Stimulated activated CD4-positive, alpha-beta T cell treated with anti-CD3 and anti-CD28 coated beads, TNF-alpha, amount 100 ng/mL, for 24 hours (primary cell): ENCODE measurements at regions not wholly inside any gene's neighbourhood (a gene's known extent, or its start where the extent isn't known, plus 50 kb on each side); places are given as distances from the start of the nearest gene placed in this dataset.

Experiments
- DNase-seq, 3 experiments: peaks; one replicate each; pipeline ENCODE4 v3.0.0-alpha.2; 2020; ENCODE audit warnings: low read depth in 3 of 3

DNA sequence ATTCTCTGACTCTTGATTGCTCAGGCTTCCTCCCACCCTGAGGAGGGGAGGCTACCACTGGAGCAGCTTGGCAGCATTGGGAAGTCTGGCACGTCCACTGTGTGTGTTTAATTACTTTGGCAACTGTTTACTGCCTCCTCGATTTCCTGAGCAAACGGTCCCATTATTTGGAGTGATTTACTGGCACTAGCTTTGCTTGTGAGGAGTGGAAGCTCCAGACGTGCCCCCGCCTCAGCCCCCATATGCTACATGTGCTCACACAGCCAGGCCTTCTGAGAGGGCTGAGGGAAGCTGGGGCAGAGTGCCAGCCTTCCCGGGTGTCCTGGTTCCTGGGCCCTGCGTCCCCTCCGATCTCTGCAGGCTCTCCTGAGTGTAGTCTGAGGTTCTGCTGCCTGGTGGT, 306.2 kb downstream of the PTPRU start:
- no peak for DNase-seq

DNA sequence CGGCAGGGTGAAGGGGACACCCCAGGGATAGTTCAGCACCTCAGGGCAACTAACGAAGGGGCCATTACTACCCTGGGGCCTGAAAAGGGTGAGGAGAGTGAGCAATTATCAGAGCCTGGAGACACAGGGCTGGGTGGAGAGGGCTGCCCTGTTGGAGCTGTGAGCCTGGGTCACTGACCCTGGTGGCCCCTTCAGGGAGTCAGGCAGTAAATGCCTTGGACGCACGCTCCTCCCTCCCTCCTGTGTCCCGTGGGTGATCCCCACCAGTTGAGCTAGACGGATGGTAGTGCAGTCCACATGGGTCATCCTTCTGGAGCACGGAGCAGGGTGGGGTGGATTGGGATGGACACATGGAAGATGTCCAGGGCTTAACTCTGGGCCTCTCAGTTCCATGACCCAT, 305.3 kb downstream of the PTPRU start:
- no peak for DNase-seq

DNA sequence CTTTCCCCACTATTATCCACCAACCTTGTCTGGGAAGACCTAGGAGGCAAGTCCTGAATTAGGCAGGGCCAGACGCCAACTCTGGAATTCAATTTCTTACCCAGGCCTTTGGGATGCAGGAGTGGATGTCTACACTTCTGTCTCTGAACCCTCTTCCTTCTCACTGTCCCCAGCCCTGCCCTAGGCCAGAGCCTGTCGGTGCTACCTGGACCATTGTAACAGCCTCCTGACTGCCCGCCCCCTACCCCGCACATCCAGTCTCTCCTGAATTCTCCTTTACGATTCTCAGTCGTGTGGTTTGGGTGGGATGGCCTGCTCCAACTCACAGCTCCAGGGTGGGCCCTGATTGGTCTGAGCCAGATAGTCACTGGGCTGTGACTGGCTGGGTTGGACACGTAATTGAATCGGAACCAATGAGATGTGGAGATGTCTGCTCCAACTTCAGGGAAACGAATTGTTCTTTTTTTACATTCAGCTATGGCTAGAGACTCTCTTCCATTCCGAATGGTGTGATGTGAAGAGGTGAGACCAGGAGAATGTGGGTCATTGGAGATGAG, 304.6 kb downstream of the PTPRU start:
- DNase-seq = no peak

DNA sequence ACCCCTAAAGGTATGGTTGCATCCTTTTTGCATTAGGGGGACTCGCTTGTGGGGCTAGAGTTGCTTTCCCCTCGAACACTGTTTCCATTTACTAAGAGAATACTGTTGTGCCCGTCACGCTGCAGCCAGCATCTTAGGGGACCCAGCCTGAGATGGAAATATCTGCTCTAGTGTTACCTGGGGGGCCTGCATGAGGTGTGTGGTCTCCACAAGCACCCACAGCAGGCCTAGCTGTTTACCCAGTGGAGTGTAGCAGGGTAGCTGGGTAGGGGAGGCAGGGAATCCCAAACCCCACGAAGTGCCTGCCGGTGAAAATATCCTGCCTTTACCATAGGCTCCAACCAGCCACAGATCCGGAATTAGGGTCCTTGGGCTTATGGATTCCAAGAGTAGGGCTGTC, 303.6 kb downstream of the PTPRU start:
- no peak for DNase-seq

DNA sequence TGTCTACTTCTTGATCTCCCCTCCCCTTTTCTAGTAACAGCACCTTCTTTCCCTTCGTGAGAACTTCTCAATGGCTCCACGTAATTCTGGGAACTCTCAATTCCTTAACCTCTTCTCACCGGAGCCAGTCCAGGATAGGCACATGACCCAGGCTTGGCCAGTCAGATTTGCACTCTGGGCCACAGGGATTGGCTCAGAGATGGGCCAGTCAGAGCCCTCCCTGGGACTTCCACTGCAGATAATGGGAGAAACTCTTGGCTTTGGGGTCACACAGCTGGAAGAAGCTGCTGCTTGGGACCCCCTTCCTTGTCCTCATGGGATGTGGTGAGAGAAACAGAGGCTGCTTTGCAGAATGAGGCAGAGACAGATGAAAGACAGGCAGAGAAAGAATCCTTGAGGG, 302.3 kb downstream of the PTPRU start:
- no peak for DNase-seq

DNA sequence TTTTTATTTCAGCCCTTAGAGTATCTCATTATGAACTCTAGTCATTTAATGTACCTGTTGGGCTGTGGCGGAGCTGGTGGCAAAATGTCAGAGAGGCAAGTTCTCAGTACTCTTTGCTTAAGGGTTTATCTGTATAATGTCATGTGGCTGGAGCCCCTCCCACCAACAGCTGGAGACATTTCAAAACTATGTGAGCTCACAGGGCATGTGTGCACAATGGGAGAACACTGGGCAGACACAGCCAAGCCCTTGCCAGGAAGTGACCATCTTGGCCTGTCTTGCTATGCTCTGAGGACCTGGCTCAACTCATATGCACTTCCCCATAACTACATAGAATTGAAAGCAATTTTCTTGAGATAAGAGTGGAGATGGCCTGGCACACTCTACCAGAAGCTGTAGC, 296.4 kb downstream of the PTPRU start:
- DNase-seq = no peak

DNA sequence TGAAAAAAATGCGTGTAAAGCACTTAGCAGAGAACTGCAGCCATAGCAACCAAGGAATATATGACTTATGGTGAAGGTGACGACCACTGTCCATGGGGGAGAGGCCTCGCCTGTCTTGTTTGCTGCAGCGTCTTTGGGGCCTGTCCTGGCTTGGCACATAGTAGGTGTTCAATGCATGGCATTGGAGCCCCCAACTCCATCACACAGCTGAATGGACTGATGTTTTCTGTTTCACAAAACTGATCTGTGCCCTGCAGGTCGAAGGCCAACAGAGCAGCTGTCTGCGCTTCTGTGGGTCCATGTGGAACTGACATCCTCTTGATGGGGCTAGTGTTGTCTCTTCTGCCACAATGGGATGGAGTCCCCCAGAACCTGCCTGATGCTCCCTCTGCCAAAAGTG, 296.0 kb downstream of the PTPRU start:
- DNase-seq = no peak

DNA sequence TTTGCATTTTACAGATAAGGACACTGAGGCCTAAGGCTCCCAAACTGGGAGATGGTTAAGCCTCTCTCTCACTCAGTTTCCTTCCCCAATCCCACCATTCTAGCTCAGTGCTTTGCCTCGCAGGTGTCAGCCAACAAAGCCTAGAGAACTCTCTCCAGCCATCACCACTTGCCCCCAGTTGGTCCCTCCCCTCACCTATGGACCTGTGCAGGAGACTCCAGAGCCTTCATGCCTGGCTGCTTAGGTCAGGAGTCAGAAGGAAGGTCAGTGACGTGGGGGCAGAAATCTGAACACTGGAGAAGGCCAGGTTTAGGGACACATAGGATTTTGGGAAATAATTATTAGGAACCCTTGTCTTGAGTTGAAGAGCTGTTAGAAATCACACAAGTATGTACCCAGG, 295.3 kb downstream of the PTPRU start:
- DNase-seq = no peak

DNA sequence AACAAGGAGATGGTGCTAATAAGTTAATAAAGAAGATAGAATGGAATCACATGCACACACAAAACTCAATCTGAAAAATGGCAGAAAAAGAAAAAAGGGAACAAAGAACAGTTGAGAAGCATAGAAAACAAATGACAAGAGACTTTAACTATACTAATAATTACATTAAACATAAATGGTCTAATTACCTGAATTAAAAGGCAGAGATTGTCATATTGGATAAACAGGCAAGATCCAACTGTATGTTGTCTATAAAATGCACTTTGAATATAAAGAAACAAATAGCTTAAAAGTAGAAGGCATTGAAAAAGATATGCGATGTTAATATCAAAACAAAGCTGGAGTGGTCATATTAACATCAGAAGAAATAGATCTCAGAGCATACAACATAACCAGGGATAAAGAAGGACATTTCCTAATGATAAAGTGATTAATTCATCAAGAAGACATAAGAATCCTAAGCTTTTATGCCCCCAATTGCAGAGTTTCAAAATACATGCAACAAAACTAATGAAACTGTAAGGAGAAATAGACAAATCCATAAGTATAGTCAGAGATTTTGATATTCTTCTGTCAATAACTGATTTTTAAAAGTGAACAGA, 293.5 kb downstream of the PTPRU start:
- no peak for DNase-seq

DNA sequence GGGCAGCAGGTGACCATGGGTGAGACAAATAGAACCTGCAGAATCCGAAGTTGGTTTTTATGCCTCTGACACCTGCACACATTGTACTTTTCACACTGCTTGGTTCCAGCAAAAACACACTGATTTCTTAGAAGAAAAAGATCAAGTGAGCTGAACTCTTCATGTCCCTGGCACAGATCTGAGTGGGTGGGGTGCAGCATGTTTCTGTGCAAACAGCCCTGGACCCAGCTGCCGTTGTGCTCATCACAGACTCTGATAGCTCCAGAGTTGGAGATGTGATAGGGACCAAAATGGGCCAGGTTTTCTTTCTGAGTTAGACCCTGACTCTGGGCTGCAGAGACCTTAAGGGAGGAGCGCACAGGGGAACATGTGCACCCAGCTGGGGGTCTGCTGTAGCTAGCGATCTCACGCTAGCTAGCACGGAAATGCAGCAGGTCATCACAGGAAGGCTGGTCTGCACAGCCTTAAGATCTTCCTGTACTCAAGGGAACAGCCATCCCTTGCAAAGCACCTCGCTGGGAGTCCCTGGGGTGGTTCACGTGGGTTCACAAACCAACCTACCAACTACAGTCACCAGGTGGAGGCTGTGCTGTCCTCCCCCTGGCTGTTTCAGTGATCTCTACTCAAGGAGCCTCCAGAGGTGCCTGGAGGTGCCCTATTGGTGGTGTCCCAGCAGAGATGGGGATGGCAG, 291.1 kb downstream of the PTPRU start:
- no peak for DNase-seq

DNA sequence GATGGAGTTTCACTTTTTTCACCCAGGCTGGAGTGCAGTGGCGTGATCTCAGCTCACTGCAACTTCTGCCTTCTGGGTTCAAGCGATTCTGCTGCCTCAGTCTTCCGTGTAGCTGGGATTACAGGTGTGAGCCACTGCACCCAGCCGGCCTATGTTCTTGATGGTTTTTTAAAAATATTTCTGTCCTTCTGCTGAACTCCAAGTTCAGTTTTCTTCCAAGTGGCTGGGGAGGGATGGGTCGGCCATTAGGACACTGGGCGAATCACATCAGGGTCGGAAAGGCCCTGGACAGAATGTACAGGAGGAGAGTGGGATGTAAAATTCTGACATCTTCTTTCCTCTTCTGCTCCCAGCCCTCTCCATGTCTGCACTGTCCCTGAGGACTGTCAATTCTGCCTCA, 289.6 kb downstream of the PTPRU start:
- no peak for DNase-seq

DNA sequence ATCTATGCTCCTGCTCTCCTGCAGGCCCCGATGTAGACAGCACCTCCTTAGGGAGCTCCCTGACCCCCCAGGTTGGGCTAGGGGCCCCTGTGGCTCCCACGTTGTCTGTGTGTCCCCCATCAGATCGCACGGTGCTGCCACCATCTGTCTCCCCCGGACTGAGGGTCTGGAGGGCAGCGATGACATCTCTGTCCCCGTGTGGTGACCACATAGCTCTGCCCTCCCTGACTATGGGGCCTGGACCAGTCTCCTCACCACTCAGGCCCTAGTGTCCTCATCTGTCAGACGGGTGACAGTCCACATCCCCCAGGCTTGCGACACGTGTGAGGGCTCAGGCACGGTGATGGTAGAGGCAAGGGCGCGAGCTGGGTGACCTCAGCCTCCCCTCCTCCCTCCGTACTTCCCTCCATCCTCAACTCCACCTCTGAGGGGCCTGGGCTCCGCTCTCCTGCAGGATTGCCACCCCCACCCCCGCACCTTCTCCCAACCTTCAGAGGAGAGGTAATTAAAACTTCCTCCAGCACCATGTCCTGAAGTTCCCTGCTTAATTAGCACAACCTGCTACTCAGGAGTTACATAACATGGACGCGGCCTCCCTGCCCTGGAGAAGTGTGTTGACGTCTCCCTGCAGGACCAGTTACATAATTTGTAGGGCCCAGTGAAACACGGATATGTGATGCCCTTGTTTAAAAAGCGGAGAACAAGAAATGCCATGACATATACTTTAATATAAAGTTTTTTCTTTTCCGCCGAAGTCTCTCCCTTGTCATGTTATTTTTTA, 288.2 kb downstream of the PTPRU start:
- no peak for DNase-seq

DNA sequence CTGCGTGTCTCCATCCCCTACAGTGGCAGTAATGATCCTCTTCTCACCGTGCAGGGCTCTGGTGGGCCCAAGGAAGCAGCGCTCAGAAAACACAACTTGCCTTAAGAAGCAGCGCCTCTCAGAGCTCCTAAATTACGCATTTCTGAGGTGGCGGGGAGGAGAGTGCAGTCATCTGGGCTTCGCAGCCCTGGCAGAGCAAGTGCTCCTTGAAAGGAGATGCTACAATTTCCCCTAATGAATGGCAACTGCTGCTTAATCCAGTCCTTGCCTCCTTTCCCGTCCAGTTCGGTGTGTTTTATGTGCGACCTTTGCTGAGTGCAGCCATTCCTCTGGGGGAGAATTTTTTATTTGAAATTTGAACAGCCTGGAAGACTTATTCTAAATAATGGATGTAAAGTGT, 287.3 kb downstream of the PTPRU start:
- no peak for DNase-seq

DNA sequence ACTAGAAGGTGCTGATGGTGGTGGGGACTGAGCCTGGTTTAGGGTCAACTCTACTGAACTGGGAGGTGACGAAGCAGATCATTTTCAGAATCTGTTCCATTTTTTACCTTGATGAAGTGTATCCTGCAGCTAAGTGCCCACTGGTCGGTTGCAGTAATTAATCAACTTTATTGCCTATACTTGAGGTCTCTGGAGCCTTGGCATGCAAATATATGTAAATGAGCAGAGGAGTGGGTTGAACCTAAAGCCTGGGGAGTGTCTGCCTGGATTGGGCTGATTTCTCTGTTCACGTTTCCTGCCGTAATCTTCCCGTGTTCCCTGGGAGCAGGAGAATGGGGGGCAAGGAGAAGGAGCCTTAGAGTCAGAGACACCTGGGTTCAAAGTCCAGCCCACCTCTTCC, 286.8 kb downstream of the PTPRU start:
- DNase-seq = no peak

DNA sequence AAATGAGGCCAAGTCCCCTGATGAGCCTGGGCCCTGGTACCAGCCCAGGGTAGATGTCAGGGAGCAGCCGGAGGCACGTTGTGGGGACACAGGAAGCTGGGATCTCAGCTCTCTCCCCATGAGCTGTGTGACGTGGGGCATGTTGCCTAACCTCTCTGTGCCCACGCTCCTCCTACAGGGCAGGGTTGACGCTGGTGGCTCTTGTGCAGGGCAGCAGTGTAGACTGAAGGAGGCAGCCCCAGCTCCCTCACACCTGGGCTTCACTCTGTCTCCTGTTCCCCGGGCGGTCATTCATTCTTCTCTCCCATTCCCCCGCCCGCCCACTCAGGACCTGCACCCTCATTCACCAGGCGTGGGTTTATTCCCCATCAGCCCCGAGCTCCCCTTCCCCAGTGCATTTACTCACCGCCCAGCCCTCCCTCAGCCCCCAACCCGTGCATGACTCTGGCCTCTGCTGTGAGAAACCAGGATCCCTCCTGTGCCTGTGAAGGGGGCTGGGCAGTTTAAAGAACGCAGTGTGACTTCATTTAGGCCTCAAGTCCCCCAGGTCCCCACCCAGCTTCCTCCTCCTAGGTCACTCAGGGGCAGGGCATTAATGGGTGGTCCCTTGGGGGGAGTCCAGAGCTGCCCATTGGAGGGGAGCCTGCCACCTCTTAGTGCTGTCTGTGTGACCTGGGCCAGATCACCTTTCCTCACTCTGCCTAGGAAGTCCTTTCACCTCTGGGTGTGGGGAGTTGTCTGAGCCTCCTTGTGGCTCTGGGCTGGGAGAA, 285.7 kb downstream of the PTPRU start:
- DNase-seq = no peak

DNA sequence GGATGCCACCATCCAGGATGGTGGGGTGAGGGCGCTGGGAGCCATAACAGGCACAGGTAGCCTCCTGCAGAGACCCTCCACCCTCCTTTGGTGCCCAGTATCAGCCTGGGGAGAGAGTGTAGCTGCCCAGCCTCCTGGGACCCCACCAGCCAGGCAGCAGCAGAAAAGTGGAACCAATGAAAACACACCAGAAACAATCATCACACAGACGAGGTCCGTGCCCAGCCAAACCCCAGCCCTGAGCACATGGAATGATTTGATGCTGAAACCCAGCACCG, 285.1 kb downstream of the PTPRU start:
- DNase-seq = no peak

DNA sequence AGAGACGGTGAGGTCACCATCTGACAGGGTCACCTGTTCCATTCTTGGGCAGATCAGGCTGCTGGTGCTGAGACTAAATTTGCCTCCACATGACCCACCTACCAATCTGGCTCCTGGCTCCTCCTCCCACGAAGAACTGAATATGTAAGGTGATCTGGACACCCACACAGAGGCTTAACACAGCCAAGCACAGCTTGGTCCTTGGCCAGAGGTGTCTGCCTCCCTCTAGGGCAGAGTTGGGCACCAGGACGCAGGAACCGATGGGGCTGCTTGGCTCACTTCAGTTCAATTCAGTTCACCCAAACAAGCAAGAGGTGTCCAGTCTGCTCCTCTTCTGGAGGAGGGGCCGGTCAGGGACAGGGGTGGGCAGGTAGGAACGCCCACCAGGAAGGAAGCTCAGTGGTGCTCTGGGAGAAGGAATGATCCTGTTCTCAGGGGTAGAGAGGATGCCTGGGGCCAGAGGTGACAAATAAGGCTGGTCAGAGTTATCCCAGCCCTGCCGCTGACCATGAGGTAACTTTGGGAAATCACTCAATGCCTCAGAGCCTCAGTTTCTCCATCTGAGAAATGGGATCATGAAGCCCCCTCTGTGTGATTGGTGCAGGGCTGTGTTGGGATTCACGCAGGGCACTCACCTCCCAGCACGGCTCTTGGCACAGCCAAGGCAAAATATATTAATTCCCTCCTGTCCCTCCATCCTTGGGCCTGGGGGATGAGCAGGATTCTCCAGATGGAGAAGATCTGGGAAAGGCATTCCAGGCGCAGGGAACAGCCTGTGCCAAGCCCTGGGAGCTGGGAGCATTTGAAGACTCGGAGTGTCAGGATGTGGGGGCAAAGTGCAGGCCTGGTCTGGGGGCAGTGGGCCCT, 284.5 kb downstream of the PTPRU start:
- no peak for DNase-seq

DNA sequence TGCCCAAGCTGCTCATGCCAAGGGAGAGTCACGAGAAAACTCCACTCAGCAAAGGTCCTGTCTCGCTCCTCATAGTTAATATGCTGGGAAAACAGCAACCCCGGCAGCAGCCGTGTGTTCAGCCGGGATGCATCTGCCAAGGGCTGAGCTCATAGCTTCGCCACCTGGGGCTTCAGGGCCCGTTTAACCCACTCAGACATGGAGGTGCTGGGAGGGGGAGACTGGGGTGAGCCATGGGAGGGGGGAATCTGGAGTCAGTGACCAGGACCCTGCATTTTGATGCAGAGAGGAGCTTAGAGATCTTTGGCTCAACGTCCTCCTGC, 283.4 kb downstream of the PTPRU start:
- no peak for DNase-seq

DNA sequence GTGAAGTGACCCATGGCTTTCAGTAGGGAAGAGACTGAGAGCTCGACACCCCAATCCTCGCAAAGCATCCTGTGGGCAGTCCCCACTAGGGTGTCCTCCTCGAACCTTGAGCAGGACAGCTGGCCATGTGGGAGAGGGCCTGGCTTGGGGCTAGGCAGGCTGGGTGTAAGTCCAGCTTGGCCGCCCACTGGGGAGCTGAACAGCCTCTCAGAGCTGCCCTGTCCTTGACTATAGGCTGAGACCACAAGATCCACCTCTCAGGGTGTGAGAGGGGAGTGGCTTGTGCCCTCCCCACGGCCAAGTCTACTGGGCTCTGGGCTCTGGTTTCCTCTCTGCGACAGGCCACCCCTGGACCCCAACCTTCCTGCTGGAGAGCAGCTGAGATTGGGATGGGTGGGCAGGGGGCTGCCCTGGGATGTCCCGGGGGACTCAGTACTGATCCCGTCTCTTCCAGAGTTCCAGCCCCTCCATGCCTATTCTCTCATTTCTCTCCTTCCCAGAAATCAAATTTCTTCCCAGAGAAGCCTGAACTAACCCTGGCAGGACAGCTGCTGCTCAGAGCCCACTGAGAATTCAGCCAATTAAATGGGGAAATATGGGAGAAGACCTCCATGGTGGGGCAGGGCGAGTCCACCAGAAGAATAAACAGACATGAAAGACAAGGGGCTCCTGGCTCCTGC, 282.9 kb downstream of the PTPRU start:
- DNase-seq = no peak

DNA sequence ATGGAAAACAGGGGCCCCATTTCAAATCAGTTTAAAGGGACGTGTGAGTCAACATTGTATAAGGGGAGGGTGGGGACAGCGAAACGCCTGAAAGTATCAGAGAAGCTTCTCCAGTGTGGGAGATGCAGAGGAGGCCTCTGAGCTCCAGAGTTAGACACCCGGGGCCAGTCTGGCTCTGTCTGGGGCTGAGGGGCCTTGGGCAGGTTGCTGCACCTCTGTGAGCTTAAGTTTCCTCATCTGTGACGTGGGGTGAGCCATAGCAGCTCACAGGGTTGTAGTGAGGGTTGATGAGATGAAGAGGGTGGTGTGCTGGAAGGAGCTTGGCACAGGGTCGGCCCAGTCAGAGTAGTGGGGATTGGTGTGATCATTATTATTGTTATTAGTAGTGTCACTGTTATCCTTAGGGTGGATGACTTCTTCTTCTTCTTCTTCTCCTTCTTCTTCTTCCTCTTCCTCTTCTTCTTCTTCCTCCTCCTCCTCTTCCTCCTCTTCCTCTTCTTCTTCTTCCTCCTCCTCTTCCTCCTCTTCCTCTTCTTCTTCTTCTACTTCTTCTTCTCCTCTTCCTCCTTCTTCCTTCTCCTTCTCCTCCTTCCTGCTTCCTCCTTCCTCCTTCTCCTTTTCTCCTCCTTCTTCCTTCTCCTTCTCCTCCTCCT, 282.0 kb downstream of the PTPRU start:
- no peak for DNase-seq
